ENCODE measurements at regions not wholly inside any gene's neighbourhood (a gene's known extent, or its start where the extent isn't known, plus 50 kb on each side); places are given as distances from the start of the nearest gene placed in this dataset.

DNA sequence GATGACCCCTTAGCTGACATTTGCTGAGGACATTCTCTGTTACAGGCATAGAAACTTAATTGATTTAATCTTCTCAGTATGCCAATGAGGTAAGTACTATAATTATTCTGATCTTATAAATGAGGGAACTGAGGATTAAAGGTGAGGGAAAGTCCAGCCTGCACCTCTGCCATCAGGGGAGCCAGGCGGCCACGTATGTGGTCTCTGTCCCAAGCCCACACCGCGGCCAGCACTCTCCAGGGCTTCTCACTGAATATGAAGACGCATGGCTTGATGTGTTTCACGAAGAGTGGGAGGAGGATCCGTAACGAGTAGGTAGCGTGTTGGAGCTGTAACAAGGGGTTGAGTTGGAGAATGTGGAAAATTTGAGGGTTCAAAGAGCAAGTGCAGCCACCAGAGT, 154.4 kb downstream of the TMEM18 start:
- TF ChIP-seq, protein P1, sequence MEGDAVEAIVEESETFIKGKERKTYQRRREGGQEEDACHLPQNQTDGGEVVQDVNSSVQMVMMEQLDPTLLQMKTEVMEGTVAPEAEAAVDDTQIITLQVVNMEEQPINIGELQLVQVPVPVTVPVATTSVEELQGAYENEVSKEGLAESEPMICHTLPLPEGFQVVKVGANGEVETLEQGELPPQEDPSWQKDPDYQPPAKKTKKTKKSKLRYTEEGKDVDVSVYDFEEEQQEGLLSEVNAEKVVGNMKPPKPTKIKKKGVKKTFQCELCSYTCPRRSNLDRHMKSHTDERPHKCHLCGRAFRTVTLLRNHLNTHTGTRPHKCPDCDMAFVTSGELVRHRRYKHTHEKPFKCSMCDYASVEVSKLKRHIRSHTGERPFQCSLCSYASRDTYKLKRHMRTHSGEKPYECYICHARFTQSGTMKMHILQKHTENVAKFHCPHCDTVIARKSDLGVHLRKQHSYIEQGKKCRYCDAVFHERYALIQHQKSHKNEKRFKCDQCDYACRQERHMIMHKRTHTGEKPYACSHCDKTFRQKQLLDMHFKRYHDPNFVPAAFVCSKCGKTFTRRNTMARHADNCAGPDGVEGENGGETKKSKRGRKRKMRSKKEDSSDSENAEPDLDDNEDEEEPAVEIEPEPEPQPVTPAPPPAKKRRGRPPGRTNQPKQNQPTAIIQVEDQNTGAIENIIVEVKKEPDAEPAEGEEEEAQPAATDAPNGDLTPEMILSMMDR (IDR thresholded peaks at IDR 0.05), result no peak
- no peak for TF ChIP-seq POLR2A (IDR thresholded peaks at IDR 0.05)
